NCI-H187 (cell line): ENCODE measurements at regions not wholly inside any gene's neighbourhood (a gene's known extent, or its start where the extent isn't known, plus 50 kb on each side); places are given as distances from the start of the nearest gene placed in this dataset.

Experiments
- DNase-seq, 2 experiments: peaks; one replicate each; lab custom pipeline; 2025; lab: John Stamatoyannopoulos, UW

GRCh38 chr1:58971629-58972140, 187.8 kb upstream of the JUN start:
- no peak for DNase-seq

DNA sequence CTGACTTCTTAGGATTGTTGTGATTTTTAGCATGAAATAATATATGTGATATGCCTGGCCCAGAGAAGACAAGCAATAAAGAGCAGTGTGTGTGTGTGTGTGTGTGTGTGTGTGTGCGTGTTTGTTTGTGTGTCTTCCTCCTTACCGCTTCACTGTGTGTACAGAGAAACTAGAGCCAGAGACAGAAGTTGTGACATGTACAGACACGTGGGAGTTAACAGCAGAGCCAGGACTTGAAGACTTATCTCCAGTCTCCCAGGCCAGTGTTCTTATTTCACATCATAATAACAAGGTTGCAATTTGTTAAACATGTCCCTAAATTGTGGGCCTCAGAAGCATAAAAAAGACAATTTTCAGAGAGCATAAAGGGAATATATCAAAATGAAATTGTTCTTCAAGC, 192.0 kb upstream of the JUN start:
- no peak for DNase-seq

DNA sequence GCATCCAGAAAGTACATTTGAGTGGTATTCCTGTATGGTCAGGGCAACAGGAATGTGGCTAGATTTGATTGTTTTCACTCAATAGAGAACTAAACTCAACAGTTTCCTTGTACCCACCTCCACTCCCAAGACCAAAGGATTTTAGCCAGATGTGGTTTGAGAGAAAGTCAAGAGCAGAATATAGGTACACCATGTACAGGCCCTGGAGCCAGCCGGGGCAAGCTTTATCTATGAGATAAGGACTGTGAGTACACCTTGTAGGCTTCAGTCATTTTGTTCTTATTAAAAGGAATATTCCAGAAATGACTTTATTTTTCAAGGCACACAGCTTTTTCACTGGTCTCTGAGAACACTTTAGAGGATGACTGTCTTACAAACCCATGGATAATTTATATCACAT, 192.4 kb upstream of the JUN start:
- no peak for DNase-seq

DNA sequence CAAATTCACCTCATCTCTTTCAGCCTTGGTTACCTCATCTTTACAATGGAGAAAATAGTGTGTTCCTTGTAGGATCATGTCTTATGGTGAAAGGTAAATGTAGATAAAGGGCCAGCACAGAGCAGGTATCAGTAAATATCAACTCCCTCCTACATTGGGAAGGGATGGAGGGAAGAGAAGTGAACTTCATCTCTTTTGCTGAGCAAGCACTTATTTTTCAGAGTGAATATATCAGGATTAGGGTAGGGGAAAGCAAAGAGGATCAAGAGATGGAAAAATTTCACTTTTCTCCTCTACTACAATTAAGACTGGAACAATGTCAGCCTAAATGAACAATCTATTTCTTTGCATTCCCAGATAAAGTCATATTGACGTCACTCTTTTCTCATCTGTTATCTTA, 193.8 kb upstream of the JUN start:
- no peak for DNase-seq

GRCh38 chr1:58978096-58978495, 194.2 kb upstream of the JUN start:
- no peak for DNase-seq

DNA sequence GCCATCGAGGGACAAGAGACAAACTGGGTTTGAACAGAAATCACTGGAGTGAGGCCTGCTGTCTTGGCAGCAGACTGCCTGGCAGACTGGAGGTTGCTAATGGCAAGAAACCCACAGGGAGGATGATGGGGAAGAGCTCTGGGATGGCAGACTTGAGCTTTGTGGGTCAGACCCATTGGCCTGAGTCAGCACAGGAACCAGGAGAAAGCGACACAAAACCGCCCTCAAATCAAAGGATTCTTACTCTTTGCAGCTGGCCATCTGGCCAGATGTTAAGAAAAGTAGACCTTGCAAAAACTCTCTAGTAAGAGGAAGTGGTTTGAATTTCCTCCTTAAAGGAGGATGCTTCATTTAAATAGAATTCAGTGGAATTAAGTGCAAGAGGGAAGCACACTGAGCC, 195.2 kb upstream of the JUN start:
- no peak for DNase-seq

- DNase-seq, result no peak
Observed at GRCh38 chr1:58979677-58980076, 195.8 kb upstream of the JUN start.

- DNase-seq, result no peak
Observed at GRCh38 chr1:58981392-58981791, 197.5 kb upstream of the JUN start.

- no peak for DNase-seq
Observed at GRCh38 chr1:58982259-58982998, 198.6 kb upstream of the JUN start.

DNA sequence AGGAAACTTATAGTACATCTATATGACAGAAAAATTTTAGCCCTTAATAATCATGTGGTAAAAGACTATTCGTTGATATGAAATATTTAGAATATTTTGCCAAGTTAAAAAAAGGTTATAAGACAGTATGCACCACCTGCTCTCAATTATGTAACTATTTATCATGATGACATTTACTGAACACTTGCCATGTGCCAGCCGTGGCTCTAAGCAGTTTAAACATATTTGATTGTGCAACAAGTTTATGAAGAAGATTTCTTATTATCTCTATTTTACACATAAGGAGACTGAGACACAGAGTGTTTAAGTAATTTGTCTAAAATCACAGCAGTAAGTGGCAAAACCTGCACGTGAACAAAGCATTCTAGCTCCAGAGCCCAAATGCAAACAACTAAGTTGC, 199.3 kb upstream of the JUN start:
- no peak for DNase-seq

DNA sequence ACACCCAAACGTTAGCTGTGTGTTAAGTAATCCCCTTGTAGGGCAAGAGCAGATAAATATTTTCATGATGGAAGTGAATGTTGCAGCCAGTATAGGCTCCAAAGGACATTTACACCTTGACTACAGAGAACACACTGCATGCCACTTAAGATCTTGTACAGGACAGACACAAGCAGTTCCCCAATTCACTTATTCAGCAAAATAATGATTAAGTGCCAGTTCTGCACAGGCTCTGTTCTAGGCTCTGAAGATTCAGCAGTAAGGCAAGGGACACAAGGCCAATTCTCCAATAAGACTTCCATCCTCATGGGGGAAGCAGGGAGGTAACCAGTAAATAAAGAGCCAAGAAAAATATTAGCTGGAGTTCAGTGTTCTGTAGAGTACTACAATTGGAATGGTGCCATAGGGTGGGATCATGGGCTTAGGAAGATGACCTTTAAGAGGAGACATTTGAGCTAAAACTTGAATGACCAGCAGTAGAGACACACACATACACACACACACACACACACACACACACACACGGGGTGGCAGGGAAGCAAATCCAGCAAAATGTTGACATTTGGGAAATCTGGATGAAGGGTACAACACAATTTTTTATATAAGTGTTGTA, 199.9 kb upstream of the JUN start:
- no peak for DNase-seq

DNA sequence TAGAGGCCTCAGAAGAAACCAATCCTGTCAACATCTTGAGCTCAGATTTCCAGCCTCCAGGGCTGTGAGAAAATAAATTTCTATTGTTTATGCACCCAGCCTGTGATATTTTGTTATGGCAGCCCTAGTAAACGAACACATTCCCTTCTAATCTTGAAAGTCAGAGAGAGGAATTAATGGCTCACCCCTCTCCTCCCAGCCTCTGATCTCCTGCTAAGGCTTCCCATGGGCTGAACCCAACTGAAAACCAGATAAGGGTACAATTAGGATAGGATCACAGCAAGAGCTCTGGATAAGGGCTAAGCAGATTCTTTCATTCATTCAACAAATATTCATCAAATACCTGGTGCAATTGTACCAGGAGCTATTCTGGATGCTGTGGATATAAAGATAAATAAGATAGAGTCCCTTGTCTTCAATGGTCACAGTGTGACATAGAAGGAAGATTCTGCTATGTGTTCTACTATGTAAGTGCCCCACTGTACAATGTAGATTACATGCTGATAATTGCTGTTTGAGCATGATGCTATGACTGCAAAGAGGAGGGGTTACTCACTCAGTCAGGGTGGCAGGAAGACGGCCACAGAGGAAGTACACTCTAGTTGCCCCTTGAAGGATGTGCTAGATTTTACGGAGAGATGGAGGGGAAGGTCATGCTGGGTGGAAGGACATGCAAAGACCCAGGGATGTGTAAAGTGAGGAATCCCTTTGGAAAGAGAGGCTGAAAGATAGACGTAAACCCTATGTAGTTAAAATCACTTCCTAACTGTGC, 203.3 kb upstream of the JUN start:
- no peak for DNase-seq

- DNase-seq, result no peak
Observed at GRCh38 chr1:58988752-58989151, 204.9 kb upstream of the JUN start.

GRCh38 chr1:58989845-58990244, 206.0 kb upstream of the JUN start:
- no peak for DNase-seq

GRCh38 chr1:58991305-58991704, 207.5 kb upstream of the JUN start:
- DNase-seq, result no peak

- DNase-seq, result no peak
Observed at GRCh38 chr1:58992643-58993042, 208.8 kb upstream of the JUN start.

DNA sequence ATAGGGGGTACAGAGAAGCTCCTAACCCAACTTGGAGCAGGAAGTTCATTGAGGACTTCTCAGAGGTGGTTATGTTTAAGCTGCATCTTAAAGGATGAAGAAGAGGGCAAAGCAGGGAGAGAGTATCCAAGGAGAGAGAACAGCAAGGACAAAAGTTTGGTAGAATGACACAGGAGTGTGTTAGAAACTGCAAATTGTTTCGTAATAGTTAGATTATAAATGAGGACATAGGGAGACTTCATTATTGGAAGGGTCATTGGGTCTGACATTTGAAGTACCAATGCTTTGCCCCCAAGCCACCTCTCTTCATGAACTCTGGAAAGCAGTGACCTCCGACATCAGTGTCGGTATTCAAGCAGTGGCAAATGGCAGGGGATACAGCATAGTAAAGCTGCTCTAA, 209.6 kb upstream of the JUN start:
- no peak for DNase-seq

GRCh38 chr1:58994664-58995063, 210.8 kb upstream of the JUN start:
- DNase-seq, result no peak

GRCh38 chr1:58996341-58997059, 212.7 kb upstream of the JUN start:
- no peak for DNase-seq

DNA sequence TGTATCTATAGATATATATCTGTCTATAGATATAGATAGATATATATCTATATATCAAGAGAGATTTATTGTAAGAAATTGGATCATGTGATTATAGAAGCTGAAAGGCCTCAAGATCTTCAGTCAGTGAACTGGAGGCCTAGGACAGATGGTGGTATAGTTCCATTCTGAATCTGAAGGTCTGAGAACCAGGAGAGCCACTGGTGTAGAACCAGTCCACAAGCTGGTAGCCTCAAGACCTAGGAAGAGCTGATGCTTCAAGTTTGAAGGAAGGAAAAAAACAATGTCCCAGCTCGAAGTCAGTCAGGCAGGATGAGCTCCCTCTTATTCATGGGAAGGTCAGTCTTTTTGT, 213.2 kb upstream of the JUN start:
- no peak for DNase-seq

GRCh38 chr1:58997637-58998036, 213.8 kb upstream of the JUN start:
- DNase-seq, result no peak

DNA sequence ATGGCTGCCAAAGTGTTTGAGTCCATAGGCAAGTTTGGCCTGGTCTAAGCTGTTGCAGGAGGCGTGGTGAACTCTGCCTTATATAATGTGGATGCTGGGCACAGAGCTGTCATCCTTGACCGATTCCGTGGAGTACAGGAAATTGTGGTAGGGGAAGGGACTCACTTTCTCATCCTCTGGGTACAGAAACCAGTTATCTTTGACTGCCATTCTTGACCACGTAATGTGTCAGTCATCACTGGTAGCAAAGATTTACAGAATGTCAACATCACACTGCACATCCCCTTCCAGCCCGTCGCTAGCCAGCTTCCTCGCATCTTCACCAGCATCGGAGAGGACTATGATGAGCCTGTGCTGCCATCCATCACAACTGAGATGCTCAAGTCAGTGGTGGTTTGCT, 215.8 kb upstream of the JUN start:
- DNase-seq, result no peak

GRCh38 chr1:59004755-59005154, 220.9 kb upstream of the JUN start:
- DNase-seq, result no peak
